GM21825 (cell line): ENCODE measurements at regions not wholly inside any gene's neighbourhood (a gene's known extent, or its start where the extent isn't known, plus 50 kb on each side); places are given as distances from the start of the nearest gene placed in this dataset.
"Not testable (repeated sequence)": the region's sequence is repeated elsewhere in the genome, so short reads cannot be mapped to it uniquely, and the experiment has no call there.

Experiments used
- ATAC-seq: cut with Tn5 transposase; IDR thresholded peaks from one replicate; pipeline ENCODE4 v1.9.1; 2021; ENCODE audit warnings: mild to moderate bottlenecking, moderate library complexity; ENCODE audit not compliant: unreplicated experiment

- no peak for ATAC-seq
These were observed 79.0 kb upstream of the GMDS start for GRCh38 chr6:2324166-2324953.

- ATAC-seq = not testable (repeated sequence)
These were observed 72.1 kb upstream of the GMDS start for GRCh38 chr6:2317498-2317897.

- ATAC-seq = no peak
These were observed 69.2 kb upstream of the GMDS start for GRCh38 chr6:2314641-2315040.

DNA sequence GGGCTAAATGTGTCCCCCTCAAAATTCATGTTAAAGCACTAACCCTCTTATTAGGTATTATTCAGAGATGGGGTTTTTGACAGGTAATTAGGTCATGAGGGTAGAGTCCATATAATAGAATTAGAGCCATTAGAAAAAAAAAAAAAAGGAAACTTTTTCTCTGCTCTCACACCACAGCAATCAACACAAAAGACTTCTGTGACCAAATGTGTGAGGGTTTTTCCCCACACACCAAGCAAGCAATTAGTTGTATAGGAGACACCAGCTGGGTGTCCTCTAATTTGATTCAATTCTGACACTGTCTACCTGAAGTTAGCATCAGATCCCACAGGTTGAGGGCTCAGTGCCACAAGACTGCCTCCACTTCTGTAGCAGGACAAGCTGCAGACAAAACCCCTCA lies 64.6 kb upstream of the GMDS start:
- ATAC-seq = no peak

DNA sequence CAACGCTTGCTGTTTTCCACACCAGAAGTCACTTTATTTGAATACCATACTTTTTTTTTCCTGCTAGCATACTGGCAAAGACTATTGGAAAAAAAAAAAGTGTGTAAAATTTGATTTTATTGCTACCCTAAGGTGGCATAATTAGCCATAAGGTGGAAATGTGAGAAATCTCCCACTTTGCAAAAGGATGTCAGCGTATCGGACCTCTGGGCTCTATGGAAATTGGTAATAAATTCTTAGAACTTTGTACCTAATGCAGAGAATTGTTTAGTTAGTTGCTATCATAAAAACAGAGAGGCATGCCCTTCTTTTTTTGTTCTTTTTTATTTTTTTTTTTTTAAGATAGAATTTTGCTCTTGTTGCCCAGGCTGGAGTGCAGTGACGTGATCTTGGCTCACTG lies 63.7 kb upstream of the GMDS start:
- no peak for ATAC-seq

DNA sequence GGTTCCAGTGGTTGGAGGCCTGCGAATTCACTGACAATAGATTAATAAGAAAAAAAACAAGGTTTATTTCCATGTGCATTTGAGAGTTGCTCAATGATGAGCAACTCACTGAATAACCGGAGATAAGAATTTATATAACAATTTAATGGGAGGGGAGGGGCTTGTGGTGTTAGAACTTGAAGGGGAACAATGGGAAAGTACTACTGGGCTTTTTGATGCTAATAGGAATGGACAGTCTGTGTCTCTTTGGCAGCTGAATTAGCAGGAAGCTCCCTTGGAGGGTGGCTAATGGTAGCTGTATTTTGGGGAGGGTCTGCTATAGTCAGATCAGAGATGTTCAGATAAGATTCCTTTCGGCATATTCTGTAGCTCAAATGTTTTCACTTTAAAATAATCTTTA lies 62.4 kb upstream of the GMDS start:
- no peak for ATAC-seq

DNA sequence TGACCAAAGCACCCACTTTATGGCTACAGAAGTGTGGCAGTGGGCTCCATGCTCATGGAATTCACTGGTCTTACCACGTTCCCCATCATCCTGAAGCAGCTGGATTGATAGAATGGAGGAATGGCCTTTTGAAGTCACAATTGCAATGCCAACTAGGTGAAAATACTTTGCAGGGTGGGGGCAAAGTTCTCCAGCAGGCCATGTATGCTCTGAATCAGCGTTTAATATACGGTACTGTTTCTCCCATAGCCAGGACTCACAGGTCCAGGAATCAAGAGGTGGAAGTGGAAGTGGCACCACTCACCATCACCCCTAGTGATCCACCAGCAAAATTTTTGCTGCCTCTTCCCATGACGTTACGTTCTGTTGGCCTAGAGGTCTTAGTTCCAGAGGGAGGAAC lies 60.5 kb upstream of the GMDS start:
- ATAC-seq = no peak

- not testable (repeated sequence) for ATAC-seq
These were observed 57.1 kb upstream of the GMDS start for GRCh38 chr6:2302482-2302881.

- ATAC-seq = no peak
These were observed 51.4 kb upstream of the GMDS start for GRCh38 chr6:2296781-2297180.
